ENCODE measurements at regions not wholly inside any gene's neighbourhood (a gene's known extent, or its start where the extent isn't known, plus 50 kb on each side); places are given as distances from the start of the nearest gene placed in this dataset.

DNA sequence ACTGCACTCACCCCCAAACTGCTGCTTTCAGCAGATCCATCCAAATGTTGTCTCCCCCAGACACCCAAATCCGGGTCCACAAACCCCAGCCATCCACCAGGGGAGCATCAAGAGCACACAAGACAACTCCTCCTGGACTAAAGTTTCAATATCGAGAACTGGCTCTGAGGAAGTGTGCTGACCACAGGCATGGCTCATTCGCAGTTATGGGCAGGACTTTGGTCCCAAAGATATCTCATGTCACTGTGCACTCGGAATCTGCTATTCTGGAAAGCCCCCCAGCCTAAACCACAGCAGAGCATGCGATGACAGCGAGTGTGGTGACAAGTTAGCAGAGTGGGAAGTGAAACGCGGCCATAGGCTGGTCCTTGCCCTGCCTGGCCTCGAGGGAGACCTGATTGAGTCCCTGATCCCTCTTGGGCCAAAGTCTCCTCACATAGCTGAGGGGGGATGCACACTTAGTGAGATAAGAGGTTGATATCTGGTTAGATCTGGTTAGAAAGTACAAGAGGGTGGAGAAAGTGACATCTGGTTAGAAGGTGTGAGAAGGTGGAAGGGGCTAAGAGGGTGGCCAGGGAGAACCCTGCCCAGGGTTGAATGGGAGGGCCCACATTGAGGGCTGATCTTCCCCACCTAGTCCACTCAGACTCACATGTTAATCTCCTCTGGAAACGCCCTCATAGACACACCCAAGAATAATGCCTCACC lies 149.7 kb downstream of the MRPL14 start:
- H3K27me3 ChIP-seq (replicated peaks in 1 of 2; ENCODE audit: control insufficient read depth in 2 of 2, insufficient read depth in 2 of 2, low read length in 1 of 2) = no peaks in the 10 kb centered on the region
- ChIA-PET SMC1A (ENCODE audit: uncharacterized antibody, unreplicated experiment) (interaction anchor here (0.6 to 6.6 kb wide), 11 partner anchors 9 to 1733 kb away, joined by 3 to 41 read pairs (median 3); no protein-coding TSS in a partner anchor), POLR2A (interaction anchor here (0.7 to 7.8 kb wide), 7 partner anchors 8 to 97 kb away, joined by 3 to 54 read pairs (median 7); no protein-coding TSS in a partner anchor), CTCF (interaction anchor here (0.7 to 5.3 kb wide), 5 partner anchors 14 to 208 kb away, joined by 3 to 28 read pairs (median 5); partner anchors contain the start of gene VEGFA), RAD21 (ENCODE audit: unreplicated experiment) (interaction anchor here (0.8 to 6.3 kb wide), 11 partner anchors 14 to 101 kb away, joined by 3 to 48 read pairs (median 4); no protein-coding TSS in a partner anchor)
- no peaks in the 10 kb centered on the region for H4K20me1 ChIP-seq (ENCODE audit: control insufficient read depth, insufficient read depth)
- in situ Hi-C loops (cut with MboI) (no loop called here), intact Hi-C loops (cut with micrococcal nuclease; ENCODE audit: unreplicated experiment) (loop anchor here (1.0 kb wide), 1 partner anchor 23 kb away; no protein-coding TSS in a partner anchor)
- H2AFZ ChIP-seq (ENCODE audit: control insufficient read depth, low read depth, low read length) = peak overlapping the region; percentile 4; the same call in 1 of the 2 replicates
- BruUV-seq (replicated peaks) = no TSS peak
- H3K4me3 ChIP-seq = no peak overlapping the region
- H3K36me3 ChIP-seq (ENCODE audit: control insufficient read depth in 2 of 2, insufficient read depth in 2 of 2, low read length in 1 of 2) = no peaks in the 10 kb centered on the region
- H3K9ac ChIP-seq (ENCODE audit: control insufficient read depth, insufficient read depth, low read length) = no peak overlapping the region
- WGBS (ENCODE audit: insufficient coverage, insufficient replicate concordance, low lambda C conversion rate, missing lambda C conversion rate) = under 1% methylated on average over 10 of the region's 10 CpGs
- no peaks in the 10 kb centered on the region; the same call in 2 of the 3 replicates for H3K9me3 ChIP-seq (replicated peaks; ENCODE audit: control insufficient read depth, insufficient read depth, low read length)
- peak overlapping the region; percentile 47 for H3K4me2 ChIP-seq (ENCODE audit: control insufficient read depth, insufficient read depth)
- H3K4me1 ChIP-seq (ENCODE audit: control insufficient read depth, insufficient read depth, low read length) = peaks cover 18% of the 10 kb centered on the region
- FAIRE-seq (peak; percentile 83), ATAC-seq (peak; percentile 95), DNase-seq (ENCODE audit: low read depth, low spot score) (peak; percentile 91)
- H3K79me2 ChIP-seq (ENCODE audit: control insufficient read depth, insufficient read depth, low read length) = no peaks in the 10 kb centered on the region
- peak overlapping the region; percentile 45 for H3K27ac ChIP-seq (ENCODE audit: control insufficient read depth, insufficient read depth)
- TF ChIP-seq ZNF24 (IDR thresholded peaks at IDR 0.05) = peak; percentile 24; the same call in 1 of the 2 replicates
- TF ChIP-seq CHD4 (IDR thresholded peaks at IDR 0.05) = no peak
- TF ChIP-seq NR2F1 (conservative IDR thresholded peaks at IDR 0.05) = peak; percentile 92
- TF ChIP-seq MXI1 (IDR thresholded peaks at IDR 0.05; ENCODE audit: low read depth, low read length) = peak; percentile 75
- TF ChIP-seq CEBPB (IDR thresholded peaks at IDR 0.05; ENCODE audit: borderline replicate concordance in 1 of 2, low read depth in 2 of 2, low read length in 2 of 2) = no peak
- no peak for TF ChIP-seq ESRRA (IDR thresholded peaks at IDR 0.05; ENCODE audit: low read length)
- TF ChIP-seq POLR2A (IDR thresholded peaks at IDR 0.05; ENCODE audit: low read depth, low read length) = no peak
- peak; percentile 83 for TF ChIP-seq PAX5 (IDR thresholded peaks at IDR 0.05; ENCODE audit: borderline replicate concordance, low read depth, low read length)
- no peak for TF ChIP-seq ZNF592 (IDR thresholded peaks at IDR 0.05)
- peak; percentile 97 for TF ChIP-seq RELA (IDR thresholded peaks at IDR 0.05; ENCODE audit: borderline replicate concordance, partially characterized antibody)
- no peak for TF ChIP-seq NFXL1 (IDR thresholded peaks at IDR 0.05; ENCODE audit: borderline replicate concordance)
- TF ChIP-seq SREBF1 (IDR thresholded peaks at IDR 0.05; ENCODE audit: low read length) = no peak
- no peak for TF ChIP-seq GABPA (IDR thresholded peaks at IDR 0.05; ENCODE audit: low read depth)
- TF ChIP-seq ZBTB11 (CRISPR knock-in tag; IDR thresholded peaks at IDR 0.05) = no peak
- TF ChIP-seq BHLHE40 (IDR thresholded peaks at IDR 0.05; ENCODE audit: borderline replicate concordance in 1 of 2, low read depth in 2 of 2, low read length in 1 of 2) = peak; percentile 81 to 92
- TF ChIP-seq TCF7 (IDR thresholded peaks at IDR 0.05; ENCODE audit: borderline replicate concordance) = no peak
- TF ChIP-seq CREB1 (IDR thresholded peaks at IDR 0.05; ENCODE audit: low read depth) = peak; percentile 50; the same call in 1 of the 2 replicates
